ENCODE measurements at regions not wholly inside any gene's neighbourhood (a gene's known extent, or its start where the extent isn't known, plus 50 kb on each side); places are given as distances from the start of the nearest gene placed in this dataset.

- TF ChIP-seq POLR2A (IDR thresholded peaks at IDR 0.05; ENCODE audit: low read depth, low read length) (no peak), POLR2AphosphoS5 (IDR thresholded peaks at IDR 0.05; ENCODE audit: low read depth, low read length) (no peak)
Measured at GRCh38 chr12:116368196-116369194, 91.0 kb upstream of the MED13L start.
